T follicular helper cell (primary cell): ENCODE measurements at regions not wholly inside any gene's neighbourhood (a gene's known extent, or its start where the extent isn't known, plus 50 kb on each side); places are given as distances from the start of the nearest gene placed in this dataset.
"Not testable (repeated sequence)": the region's sequence is repeated elsewhere in the genome, so short reads cannot be mapped to it uniquely, and the experiment has no call there.

Experiments used
- DNase-seq: peaks from one replicate; pipeline ENCODE4 v3.0.0-alpha.2; 2020; ENCODE audit warnings: low read depth

- not testable (repeated sequence) for DNase-seq
Measured at GRCh38 chr17:45585794-45586650, 95.5 kb upstream of the PLEKHM1 start.

GRCh38 chr17:45586651-45586934, 96.1 kb upstream of the PLEKHM1 start:
- not testable (repeated sequence) for DNase-seq

GRCh38 chr17:45592433-45592923, 102.0 kb upstream of the PLEKHM1 start:
- peak; percentile 74 for DNase-seq

- not testable (repeated sequence) for DNase-seq
Measured at GRCh38 chr17:45596347-45596746, 105.8 kb upstream of the PLEKHM1 start.

GRCh38 chr17:45600052-45601012, 109.8 kb upstream of the PLEKHM1 start:
- not testable (repeated sequence) for DNase-seq

GRCh38 chr17:45601013-45601412, 110.5 kb upstream of the PLEKHM1 start:
- not testable (repeated sequence) for DNase-seq

- DNase-seq: not testable (repeated sequence)
Measured at GRCh38 chr17:45601605-45602539, 111.4 kb upstream of the PLEKHM1 start.

GRCh38 chr17:45605751-45606150, 115.2 kb upstream of the PLEKHM1 start:
- not testable (repeated sequence) for DNase-seq

- peak; percentile 76 for DNase-seq
Measured at GRCh38 chr17:45619984-45620405, 129.5 kb upstream of the PLEKHM1 start.

GRCh38 chr17:45620468-45620867, 129.9 kb upstream of the PLEKHM1 start:
- not testable (repeated sequence) for DNase-seq

- DNase-seq: not testable (repeated sequence)
Measured at GRCh38 chr17:45621087-45621486, 130.6 kb upstream of the PLEKHM1 start.

GRCh38 chr17:45622295-45622694, 131.8 kb upstream of the PLEKHM1 start:
- not testable (repeated sequence) for DNase-seq

GRCh38 chr17:45628019-45628418, 137.5 kb upstream of the PLEKHM1 start:
- DNase-seq: no peak

GRCh38 chr17:45631941-45632340, 141.4 kb upstream of the PLEKHM1 start:
- DNase-seq: no peak

GRCh38 chr17:45639297-45639849, 144.7 kb upstream of the CRHR1 start:
- no peak for DNase-seq

GRCh38 chr17:45640141-45640850, 143.8 kb upstream of the CRHR1 start:
- peak; percentile 62 for DNase-seq

- no peak for DNase-seq
Measured at GRCh38 chr17:45641541-45641940, 142.6 kb upstream of the CRHR1 start.

- no peak for DNase-seq
Measured at GRCh38 chr17:45643591-45643990, 140.5 kb upstream of the CRHR1 start.

GRCh38 chr17:45644637-45645036, 139.5 kb upstream of the CRHR1 start:
- not testable (repeated sequence) for DNase-seq

GRCh38 chr17:45645330-45645729, 138.8 kb upstream of the CRHR1 start:
- no peak for DNase-seq
